ENCODE measurements at regions not wholly inside any gene's neighbourhood (a gene's known extent, or its start where the extent isn't known, plus 50 kb on each side); places are given as distances from the start of the nearest gene placed in this dataset.

DNA sequence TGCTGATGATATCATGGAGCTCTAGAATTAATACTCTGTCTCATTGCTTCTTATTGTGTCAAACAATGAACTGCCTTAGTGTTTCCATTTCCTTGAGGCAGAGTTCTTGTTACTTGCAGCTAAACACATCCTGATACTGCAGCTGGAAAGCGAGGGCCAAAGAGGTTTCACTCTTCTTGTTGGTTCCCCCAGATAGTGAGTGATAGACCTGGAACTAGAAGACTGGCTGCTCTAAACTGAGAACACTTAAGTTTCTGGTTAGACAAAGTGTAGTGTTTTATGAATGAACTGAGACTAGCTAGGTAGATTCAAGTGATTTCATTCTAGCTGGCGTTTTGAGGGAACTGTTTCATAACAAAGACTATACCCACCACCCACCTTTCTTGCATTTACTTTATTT, 321.7 kb downstream of the TXNL1 start:
- no peak overlapping the region for H3K4me3 ChIP-seq
- no peak for ATAC-seq
- H3K27me3 ChIP-seq = no peaks in the 10 kb centered on the region
- H3K27ac ChIP-seq = no peak overlapping the region
- H3K36me3 ChIP-seq = no peaks in the 10 kb centered on the region
- 80 to 95% methylated on average over 1 to 2 of the region's 2 CpGs for WGBS, 2 donors (ENCODE audit: low coverage in 1 of 2)
- no peaks in the 10 kb centered on the region for H3K9me3 ChIP-seq
- TF ChIP-seq, protein P1, sequence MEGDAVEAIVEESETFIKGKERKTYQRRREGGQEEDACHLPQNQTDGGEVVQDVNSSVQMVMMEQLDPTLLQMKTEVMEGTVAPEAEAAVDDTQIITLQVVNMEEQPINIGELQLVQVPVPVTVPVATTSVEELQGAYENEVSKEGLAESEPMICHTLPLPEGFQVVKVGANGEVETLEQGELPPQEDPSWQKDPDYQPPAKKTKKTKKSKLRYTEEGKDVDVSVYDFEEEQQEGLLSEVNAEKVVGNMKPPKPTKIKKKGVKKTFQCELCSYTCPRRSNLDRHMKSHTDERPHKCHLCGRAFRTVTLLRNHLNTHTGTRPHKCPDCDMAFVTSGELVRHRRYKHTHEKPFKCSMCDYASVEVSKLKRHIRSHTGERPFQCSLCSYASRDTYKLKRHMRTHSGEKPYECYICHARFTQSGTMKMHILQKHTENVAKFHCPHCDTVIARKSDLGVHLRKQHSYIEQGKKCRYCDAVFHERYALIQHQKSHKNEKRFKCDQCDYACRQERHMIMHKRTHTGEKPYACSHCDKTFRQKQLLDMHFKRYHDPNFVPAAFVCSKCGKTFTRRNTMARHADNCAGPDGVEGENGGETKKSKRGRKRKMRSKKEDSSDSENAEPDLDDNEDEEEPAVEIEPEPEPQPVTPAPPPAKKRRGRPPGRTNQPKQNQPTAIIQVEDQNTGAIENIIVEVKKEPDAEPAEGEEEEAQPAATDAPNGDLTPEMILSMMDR (IDR thresholded peaks at IDR 0.05) = no peak
- no peak for TF ChIP-seq EP300 (IDR thresholded peaks at IDR 0.05)
- no peak for TF ChIP-seq POLR2AphosphoS5 (IDR thresholded peaks at IDR 0.05)
- TF ChIP-seq POLR2A (IDR thresholded peaks at IDR 0.05) = no peak
- H3K4me1 ChIP-seq = peaks cover 0 to 9% (median 0%) of the 10 kb centered on the region in 3 donors

DNA sequence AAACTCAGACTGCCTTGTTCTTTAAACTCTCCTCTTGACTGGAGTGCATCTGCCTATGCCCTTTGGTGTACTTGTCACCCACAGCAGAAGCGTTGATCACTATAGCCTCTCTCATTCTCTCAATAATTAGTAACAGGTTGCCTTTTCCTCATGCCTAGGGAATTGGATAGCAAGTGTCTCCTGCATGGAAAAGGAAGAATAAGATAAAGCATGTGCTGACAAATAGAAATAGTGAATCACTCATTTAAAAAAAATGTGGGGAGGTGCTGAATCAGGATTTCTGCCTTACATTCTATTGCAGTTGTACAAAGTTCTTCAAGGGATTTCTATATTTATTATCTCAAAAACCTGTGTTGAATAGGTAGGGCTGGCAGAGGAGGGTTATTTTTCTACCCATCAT, 323.0 kb downstream of the TXNL1 start:
- no peak for ATAC-seq
- TF ChIP-seq POLR2A (IDR thresholded peaks at IDR 0.05) (no peak), POLR2AphosphoS5 (IDR thresholded peaks at IDR 0.05) (no peak), EP300 (IDR thresholded peaks at IDR 0.05) (no peak)
- TF ChIP-seq, protein P1 (IDR thresholded peaks at IDR 0.05) = no peak
- no peaks in the 10 kb centered on the region for H3K4me1 ChIP-seq
- H3K27ac ChIP-seq = no peak overlapping the region
- 100% methylated on average over 1 of the region's 1 CpG; no CpG with 5 or more reads in 1 of the 2 donors for WGBS, 2 donors (ENCODE audit: low coverage in 1 of 2)
- H3K9me3 ChIP-seq = no peaks in the 10 kb centered on the region
- no peak overlapping the region for H3K4me3 ChIP-seq
- H3K27me3 ChIP-seq = no peaks in the 10 kb centered on the region
- H3K36me3 ChIP-seq = no peaks in the 10 kb centered on the region

DNA sequence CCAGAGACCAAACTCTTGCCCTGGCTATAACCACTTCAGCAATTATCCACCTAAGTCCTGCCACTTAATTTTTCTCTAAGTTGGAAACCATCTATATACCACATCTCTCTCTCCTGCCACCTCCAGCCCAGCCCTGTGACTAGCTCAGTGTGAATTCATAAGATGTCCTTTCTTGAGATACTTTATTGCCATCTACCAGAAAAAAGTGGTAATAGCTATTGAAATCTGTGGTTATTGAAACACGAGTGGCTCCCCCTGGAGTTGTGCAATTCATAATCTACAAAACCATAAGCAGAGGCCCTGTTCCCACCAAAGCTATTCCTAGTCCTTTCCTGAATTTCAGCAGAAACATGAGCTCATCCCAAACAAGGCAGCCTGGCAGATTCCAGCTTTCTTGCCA, 324.0 kb downstream of the TXNL1 start:
- H3K27ac ChIP-seq = no peak overlapping the region
- no peaks in the 10 kb centered on the region for H3K4me1 ChIP-seq
- TF ChIP-seq EP300 (IDR thresholded peaks at IDR 0.05) (no peak), POLR2A (IDR thresholded peaks at IDR 0.05) (no peak), POLR2AphosphoS5 (IDR thresholded peaks at IDR 0.05) (no peak)
- TF ChIP-seq, protein P1 (IDR thresholded peaks at IDR 0.05) = no peak
- H3K4me3 ChIP-seq = no peak overlapping the region
- ATAC-seq = no peak
- H3K27me3 ChIP-seq = no peaks in the 10 kb centered on the region
- H3K9me3 ChIP-seq = no peaks in the 10 kb centered on the region
- no peaks in the 10 kb centered on the region for H3K36me3 ChIP-seq
- 100% methylated on average over 1 of the region's 1 CpG; no CpG with 5 or more reads in 1 of the 2 donors for WGBS, 2 donors (ENCODE audit: low coverage in 1 of 2)

DNA sequence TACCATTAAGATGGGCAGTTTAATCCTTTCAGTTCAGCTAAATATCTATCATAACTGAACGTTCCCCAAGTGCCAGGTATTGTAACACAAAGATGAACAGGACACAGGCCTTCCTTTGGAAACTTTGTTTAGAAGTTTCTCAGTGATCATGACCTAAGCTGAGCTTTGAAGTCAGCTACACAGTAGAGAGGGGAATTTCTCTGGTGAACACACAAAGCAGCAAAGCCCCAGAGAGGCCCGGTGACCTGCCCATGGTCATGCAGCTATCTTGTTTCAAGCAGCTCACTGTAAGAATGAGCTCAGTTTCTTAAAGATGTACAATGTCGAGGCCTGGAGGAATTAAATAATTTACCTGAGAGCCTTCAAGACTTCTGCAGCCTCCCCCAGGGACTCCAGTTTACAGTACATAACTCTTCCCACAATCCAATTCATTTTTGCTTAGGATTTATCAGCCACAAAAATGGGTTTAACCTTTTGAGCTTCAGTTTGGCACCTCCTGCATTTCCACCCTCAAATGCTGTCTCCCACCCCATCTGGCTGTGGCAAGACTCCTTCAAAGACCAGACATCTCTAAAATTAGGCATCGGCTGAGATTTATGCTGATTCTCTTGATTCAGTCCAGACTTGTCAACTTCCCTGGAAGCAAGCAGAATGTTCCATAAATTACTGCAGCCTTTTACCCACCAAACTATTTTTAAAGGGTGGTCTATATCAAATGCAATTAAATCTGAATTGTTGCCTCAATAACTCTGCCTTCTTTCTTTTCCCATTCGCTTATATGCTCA, 325.6 kb downstream of the TXNL1 start:
- Histone ChIP-seq H3K4me3 (no peak overlapping the region), H3K36me3 (no peaks in the 10 kb centered on the region), H3K27ac (no peak overlapping the region), H3K4me1 (no peaks in the 10 kb centered on the region), H3K9me3 (no peaks in the 10 kb centered on the region), H3K27me3 (no peaks in the 10 kb centered on the region)
- TF ChIP-seq EP300 (IDR thresholded peaks at IDR 0.05) = no peak
- no peak for TF ChIP-seq POLR2A (IDR thresholded peaks at IDR 0.05)
- TF ChIP-seq, protein P1 (IDR thresholded peaks at IDR 0.05) = no peak
- no peak for TF ChIP-seq POLR2AphosphoS5 (IDR thresholded peaks at IDR 0.05)
- ATAC-seq = no peak
- 64 to 87% methylated on average over 4 to 5 of the region's 5 CpGs for WGBS, 2 donors (ENCODE audit: low coverage in 1 of 2)

DNA sequence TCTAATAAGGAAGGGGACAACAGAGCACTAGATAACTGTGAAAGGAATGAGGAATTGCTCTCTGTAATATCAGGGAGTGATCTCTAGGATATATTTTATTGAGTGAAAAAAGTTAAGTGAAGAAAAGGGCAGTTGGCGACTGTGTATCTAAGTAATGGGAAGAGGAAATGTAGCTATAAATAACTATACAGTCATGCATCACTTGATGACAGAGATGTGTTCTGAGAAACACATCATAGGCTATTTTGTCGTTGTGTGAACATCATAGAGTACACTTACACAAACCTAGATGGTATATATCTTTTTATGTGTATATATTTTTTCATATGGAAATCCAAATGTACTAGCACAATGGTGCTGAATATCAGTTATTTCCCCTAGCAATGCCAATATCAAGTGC, 329.3 kb downstream of the TXNL1 start:
- no peak overlapping the region for H3K27ac ChIP-seq
- H3K4me1 ChIP-seq = no peaks in the 10 kb centered on the region
- no peaks in the 10 kb centered on the region for H3K9me3 ChIP-seq
- WGBS, 2 donors (ENCODE audit: low coverage in 1 of 2) = 38 to 47% methylated on average over 2 of the region's 2 CpGs
- ATAC-seq = no peak
- TF ChIP-seq EP300 (IDR thresholded peaks at IDR 0.05) (no peak), POLR2AphosphoS5 (IDR thresholded peaks at IDR 0.05) (no peak), POLR2A (IDR thresholded peaks at IDR 0.05) (no peak)
- TF ChIP-seq, protein P1 (IDR thresholded peaks at IDR 0.05) = no peak
- no peaks in the 10 kb centered on the region for H3K27me3 ChIP-seq
- H3K4me3 ChIP-seq = no peak overlapping the region
- no peaks in the 10 kb centered on the region for H3K36me3 ChIP-seq

Data from gastroesophageal sphincter (tissue), 4 donors.